DMS53 treated with DMSO at 0.1 percent for 48 hours (cell line): ENCODE measurements at regions not wholly inside any gene's neighbourhood (a gene's known extent, or its start where the extent isn't known, plus 50 kb on each side); places are given as distances from the start of the nearest gene placed in this dataset.

Source experiments
- DNase-seq: peaks from one replicate; lab custom pipeline; 2025; ENCODE audit not compliant: unreplicated experiment; lab: John Stamatoyannopoulos, UW

DNA sequence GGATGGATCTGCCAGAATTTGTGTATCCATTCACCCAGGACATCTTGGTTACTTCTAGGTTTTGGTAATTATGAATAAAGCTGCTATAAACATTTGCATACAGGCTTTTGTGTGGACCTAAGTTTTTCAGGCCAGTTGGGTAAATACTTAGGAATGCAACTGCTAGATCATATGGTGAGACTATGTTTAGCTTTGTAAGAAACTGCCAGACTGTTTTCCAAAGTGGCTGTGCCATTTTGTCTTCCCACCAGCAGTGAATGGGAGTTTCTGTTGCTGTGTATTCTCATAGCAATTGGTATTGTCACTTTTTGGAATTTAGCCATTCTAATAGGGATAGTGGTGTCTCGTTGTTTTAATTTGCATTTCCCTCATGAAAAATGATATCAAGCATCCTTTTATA is 133.0 kb downstream of the KIF26A start:
- no peak for DNase-seq

- DNase-seq: no peak
Measured at GRCh38 chr14:104274806-104275205, 136.4 kb downstream of the KIF26A start.

- no peak for DNase-seq
Measured at GRCh38 chr14:104277416-104278213, 139.2 kb downstream of the KIF26A start.

GRCh38 chr14:104278214-104278534 is 139.8 kb downstream of the KIF26A start:
- no peak for DNase-seq

DNA sequence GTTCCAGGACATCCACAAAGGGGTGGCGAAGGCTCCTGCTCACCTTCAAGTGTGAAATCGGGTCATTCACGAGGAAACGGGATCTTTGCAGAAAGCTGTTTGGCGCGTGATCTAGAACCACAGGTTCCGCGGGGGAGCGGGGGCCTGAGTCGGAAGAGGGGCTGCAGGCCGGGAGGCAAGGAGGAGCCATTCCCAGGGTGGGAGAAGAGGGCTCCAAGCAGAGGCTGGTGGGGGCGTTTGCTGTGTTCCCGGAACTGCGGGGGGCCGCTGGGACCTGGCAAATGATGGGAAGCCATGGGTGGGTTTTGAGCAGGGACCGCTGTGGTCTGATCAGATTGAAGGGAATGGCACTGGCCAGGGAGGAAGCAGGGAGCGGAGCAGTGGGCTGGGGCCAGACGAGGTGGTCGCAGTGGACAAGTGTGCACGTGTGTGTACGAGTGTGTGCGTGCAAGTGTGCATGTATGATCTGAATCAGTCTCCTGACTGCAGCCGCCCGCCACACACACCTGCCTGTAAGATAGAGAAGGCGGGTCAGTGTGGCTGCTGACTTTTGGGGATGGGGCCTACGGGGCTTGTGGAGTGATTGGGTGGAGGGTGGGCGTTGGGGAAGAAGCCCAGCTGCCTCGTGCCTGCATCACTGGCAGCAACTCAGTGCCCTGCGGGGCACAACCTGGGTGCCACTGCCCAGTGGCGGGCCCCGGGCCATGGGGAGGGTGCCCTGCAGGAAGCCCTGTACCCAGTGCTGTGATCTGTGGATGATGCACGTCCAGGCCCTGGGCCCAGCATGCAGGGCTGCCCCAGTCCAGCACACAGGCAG is 141.9 kb downstream of the KIF26A start:
- no peak for DNase-seq

GRCh38 chr14:104280902-104281767 is 142.7 kb downstream of the KIF26A start:
- no peak for DNase-seq

GRCh38 chr14:104281768-104282301 is 143.4 kb downstream of the KIF26A start:
- no peak for DNase-seq

GRCh38 chr14:104282332-104283196 is 144.2 kb downstream of the KIF26A start:
- no peak for DNase-seq

- no peak for DNase-seq
Measured at GRCh38 chr14:104283197-104284106, 145.1 kb downstream of the KIF26A start.

DNA sequence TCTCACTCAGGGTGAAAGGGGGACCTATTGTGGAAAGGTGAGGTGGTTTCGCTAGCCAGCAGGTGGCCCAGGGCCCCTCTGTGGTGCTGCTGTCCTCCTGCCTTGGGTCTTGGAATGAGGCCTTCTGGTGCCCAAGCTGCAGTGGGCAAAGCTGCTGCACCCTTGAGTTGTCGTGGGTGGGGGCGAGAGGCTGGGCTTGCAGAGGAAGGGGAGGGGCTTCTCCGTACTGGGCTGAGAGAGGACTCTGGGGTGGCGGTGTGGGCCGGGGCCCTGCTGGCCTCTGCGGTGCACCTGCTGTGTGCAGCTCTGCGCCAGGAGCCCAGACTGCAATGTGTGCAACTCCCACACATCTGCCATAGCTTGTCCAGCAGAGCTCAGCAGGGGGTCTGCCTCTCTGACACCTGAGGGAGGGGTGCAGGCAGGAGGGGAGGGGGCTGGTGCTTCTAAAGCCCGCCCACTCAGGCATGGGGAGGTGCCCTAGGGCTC is 145.8 kb downstream of the KIF26A start:
- DNase-seq: no peak

DNA sequence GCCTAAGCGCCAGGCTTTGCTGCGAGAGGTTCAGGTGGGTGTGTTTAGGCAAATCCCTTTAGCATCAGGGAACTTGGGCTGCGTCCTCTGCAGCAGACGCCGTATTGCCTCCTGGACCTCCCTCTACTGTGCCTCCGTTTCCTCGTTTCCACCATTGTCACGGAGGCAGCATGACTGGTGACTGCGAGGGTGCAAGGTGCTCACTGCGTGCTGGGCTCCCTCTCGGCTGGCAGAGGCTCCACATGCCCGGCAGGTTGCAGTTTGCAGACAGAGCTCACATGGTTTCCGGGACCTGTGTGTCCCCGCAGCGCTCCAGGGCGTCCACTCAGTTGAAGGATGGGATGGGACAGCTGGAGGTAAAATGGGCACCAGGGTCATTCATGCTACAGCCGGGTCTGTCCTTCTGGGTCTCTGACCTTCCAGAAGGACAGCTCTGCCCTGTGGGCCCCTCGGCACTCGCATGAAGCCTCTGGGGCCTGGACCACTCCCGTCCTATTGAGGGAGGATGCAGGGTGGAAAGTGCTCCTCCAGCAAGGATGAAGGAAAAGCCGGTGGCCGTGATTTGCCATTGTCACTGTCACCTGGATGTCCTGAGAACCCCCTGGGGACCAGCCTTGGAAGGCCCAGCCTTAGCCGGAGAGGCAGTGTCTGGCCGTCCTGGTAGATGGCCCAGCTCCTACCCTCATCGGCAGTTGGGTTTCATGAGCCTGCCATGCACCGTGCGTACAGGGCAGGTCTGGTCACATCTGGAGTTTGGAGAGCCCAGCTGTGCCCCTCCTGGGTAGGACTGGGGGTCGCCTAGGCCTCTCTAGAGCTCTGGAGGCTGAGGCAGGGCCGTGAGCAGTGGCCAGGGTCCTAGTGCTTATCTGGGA is 146.5 kb downstream of the KIF26A start:
- DNase-seq: no peak

- DNase-seq: no peak
Measured at GRCh38 chr14:104285508-104285840, 147.1 kb downstream of the KIF26A start.

- DNase-seq: no peak
Measured at GRCh38 chr14:104286086-104286485, 147.7 kb downstream of the KIF26A start.

GRCh38 chr14:104286496-104286895 is 148.1 kb downstream of the KIF26A start:
- no peak for DNase-seq

- DNase-seq: no peak
Measured at GRCh38 chr14:104287301-104288009, 149.1 kb downstream of the KIF26A start.

DNA sequence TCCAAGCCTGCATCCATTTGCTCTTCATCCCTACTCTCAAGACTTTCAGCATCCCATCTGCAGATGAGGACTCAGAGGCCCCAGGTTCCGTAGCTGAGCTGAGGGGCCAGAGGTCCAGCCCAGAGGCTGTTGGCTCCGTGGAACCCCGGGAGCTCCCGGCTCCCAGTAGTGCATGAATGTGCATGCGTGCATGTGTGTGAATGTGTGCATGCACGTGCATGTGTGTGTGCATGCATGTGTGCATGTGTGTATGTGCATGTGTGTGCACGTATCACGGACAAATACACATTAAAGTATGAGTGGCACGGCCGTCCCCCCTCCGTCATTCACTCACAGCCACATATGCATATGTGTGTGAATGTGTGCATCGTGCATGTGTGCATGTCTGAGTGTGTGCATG is 149.9 kb downstream of the KIF26A start:
- no peak for DNase-seq

- DNase-seq: no peak
Measured at GRCh38 chr14:104289507-104289906, 151.1 kb downstream of the KIF26A start.
